ENCODE measurements at regions not wholly inside any gene's neighbourhood (a gene's known extent, or its start where the extent isn't known, plus 50 kb on each side); places are given as distances from the start of the nearest gene placed in this dataset.

DNA sequence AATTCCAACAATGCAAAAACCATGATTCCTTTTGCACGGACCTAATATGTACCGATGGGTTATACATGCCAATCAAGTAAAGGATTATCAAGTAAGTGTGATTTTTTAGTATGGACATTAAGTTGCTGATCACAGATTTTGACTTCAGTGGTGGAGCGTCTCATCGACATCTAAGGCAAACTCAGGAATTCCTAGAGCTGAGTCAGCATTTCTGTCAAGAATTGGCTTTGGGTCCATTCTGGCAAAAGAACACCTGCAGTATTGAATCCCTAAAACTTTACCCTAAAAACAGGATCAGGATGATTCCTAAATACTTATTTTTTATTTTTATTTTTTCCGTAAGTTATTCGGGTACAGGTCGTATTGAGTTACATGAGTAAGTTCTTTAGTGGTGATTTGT lies 83.6 kb downstream of the HPGD start:
- DNase-seq = no peak

DNA sequence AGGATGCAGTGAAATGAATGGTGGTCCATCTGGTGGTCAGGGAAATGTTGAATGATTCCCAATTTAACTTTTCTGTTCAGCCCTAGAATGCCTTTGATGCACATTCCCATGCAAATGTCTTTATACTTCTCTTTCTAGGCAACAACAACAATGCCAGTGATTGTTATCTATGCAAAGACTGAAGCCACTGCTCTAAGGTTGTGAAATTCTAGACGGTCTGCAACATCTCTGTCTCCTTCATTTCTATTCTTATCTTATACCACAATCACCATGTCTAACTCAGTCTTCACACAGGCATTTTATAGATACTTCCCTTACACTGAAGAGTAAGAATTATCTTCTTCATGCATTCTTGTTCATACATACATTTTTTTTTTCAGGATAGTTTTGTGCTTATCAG lies 84.5 kb downstream of the HPGD start:
- DNase-seq = no peak

DNA sequence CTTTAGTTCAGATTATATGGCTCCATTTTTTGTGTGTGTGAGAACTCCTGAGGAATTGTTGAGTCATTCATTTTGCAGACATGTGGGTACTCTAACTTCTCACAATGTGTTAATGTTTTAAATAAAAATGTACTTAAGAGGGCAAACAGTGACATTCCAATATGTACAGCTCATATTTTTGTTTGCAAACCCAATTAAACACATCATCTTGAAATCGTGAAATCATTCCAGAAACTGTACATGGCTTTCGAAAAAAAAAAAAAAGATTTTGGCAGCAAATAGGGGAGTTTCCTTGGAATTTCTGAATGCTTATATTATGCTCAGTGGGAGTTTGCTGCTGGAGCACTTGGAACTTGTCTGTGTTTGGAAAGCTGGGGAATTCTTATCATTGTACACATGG lies 85.0 kb downstream of the HPGD start:
- peak; percentile 97 for DNase-seq

DNA sequence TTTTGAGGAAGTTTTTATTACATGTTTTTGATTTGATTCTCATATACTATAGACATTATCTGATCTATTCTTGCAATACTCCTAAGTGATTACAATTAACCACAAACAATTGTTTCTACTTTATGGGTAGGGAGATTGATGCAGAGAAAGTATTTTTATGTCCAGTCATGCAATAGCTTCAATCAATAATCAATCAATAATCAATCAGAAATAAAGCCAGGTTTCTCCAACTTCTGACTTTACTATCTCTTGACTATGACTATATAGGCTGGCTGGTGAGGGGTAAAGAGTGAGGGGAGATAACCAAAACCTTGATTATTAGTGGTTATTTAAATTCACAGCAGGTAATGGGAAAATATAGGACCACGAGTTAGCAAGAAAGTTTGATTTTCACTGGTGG lies 85.9 kb downstream of the HPGD start:
- DNase-seq = no peak

DNA sequence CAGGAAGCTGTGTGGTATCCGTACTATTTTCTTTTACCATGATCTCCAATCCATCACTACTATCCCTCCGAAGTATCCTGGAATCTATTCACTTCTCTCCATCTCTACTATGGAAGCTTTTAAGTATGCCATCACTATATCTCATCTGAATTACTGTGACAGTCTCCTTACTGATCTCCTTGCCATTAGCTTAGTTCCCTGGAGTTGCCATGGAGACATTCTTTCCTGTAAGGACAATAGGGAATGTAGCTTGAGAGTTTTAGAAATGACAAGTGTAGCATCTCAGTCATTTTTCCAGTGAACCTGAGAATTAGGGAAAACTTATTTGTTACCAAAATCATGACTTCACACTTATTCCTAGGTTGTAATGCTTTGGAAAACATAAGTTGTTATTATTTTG lies 86.3 kb downstream of the HPGD start:
- no peak for DNase-seq

DNA sequence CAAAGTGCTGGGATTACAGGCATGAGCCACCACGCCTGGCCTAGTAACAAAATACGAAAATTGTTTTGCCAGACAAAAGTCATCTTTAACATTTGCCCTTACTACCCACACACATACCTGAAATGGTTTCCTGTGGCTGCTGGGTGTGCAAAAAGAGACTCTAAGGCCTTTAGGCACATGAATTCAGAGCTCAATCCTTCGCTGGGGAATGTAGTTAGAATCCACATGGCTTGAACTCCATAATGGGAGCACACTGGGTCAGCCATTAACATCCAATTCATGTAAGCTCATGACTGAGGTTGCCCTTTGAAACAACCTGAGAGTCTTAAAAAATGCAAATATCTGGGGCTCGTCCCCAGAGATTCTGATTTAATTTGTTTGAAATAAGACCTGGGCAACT lies 87.8 kb downstream of the HPGD start:
- DNase-seq = no peak

DNA sequence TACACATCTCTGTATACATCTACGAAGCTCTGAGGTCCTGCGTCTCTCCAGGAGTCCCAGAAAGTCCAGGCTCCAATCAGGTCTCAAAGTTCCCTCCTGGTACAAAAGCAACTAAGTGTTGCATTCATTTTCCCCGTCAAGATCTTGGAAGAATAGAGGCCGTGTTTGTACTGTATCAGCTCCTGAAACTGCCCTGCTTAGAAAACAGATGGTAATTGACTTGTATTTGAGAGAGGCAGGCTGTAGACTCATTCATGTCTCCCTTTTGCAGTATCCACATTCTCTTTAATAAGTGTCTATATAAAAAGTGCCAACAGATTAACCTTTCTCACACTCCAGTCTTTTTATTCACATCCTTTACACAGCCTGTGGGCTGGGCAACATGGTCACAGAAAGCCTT lies 91.7 kb downstream of the HPGD start:
- no peak for DNase-seq

DNA sequence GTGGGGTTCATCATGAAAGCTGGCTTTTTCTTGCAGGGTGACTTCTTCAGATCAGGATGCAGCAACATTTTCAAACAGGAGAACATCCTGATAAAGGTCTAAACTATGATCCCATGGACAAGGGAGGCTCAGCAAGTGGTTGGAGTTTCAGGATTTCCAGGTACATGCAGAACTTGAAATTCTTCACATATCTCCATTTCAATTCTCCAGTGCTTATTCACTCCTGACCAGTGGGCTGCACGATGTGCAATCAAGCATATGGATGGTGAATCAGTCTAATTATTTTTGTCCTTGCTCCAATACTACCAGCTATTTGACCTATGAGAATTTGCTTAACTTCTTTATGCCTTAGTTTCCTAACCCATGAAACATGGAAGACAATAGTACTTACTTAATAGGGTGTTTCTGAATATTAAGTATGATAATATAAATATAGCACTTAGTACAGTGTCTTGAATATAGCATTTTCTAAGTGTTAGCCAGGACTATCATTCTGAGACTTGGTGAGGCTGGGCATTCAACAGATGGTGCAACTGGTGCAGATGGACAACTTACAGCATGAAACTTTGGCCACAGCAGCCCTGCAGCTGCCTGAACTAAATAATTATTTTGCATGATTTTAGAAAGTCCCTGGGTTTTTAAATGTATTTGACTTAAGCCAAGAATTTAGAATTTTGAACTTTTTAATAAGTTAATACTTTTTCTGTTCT lies 92.4 kb downstream of the HPGD start:
- DNase-seq = no peak

DNA sequence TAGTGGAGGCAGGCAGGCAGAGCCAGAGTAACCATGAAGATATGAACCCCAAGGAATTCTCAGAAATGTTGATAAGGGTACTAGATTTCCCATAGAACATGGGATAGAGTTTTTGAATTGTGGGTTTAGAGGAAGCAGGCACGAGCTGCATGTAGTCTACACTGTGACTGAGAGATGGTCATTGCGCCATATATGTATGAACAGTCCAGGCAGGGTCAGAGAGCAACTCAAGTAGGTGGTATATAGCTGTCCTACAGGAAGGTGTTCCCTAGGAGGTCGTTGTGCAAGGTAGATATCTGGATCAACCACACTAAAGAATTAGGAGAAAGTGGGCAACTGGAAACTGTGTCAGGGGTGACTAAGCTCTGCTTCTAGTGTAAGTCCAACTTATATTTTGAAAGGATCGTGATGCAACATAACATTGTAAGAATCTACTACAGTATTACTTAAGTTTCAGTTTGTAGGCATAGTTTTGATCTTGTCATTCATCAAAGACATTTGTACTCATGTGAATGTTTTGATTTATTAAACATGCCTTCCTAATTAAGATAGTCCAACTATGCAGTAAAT lies 94.6 kb downstream of the HPGD start:
- DNase-seq = no peak

DNA sequence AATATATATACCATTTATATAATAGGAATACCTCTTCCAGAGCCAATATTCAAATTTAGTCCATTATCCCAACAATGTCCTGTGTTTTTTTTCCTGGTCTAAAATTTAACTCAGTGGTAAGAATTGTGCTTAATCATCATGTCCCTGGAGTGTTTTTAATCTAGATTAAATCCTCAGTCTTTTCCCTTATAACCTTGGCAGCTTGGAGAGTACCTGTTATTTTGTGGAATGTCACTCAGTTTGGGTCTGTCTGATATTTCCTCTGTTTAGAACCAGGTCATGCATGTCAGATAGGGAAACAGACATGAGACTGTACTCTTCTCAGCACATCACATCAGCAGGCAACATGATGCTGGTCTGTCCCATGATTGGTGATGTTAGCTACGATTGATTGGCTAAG lies 96.6 kb downstream of the HPGD start:
- no peak for DNase-seq

DNA sequence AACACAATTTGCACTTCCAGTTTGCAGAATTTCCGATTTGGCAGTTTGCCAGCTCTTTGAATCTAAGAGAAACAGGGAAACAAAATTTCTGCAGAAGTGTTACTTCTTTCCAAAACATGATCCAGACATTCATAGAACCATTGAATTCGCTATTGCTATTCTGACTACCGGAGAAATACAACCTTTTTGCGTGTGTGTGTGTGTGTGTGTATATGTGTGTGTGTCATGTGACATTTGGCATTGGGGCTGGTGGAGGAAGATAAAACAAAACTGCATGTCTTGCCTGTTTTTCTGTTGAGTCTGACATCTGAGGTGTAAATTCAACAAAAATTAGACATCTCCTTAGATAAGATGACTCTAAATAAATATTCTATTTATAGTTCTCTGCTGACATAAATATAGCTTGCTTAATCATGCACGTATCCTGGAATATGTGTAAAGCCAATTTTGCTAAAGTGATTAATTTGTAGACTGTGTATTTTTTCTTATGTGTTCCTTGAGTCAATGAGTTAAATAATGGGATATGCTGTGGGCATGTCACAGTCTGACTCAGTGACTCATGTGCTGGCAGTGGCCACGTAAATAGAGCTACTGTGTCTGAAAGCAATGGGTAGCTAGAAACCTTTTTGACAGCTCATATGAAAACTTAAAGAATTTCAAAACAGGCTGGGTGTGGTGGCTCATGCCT lies 98.9 kb downstream of the HPGD start:
- peak; percentile 18 for DNase-seq

DNA sequence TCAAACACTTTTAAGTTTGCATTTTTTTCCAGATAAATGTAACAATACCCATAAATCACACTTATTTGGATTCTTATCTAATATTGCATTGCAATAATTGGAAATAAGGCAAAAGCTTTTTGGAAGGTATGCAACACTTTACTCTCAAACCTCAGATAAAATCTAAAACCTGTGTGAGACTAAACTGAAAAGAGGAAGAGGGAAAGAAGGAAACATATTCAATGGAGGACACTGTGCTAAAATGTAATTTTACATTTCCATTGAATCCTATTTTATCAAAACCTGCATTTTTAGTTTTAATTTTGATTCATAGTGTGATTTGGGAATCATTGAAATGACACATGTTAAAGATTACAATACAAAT lies 99.4 kb downstream of the HPGD start:
- no peak for DNase-seq

DNA sequence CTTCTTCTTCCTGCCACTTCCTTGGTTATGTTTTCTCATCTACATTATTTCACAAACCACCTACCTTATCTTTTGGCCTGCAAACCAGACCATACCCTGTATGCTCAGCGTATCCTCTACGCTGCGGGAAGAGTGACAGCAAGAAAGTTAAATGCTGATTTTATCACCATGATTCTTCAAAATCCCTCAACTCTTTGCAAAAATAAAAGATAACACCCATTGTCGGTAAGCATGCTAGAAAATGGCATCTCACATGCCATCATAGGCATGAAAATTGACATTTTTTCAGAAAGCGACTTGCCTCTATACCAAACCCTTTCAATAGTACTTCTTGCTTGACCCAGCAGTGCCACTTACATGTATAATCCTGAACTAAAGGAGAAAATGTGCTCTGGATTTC lies 102.0 kb downstream of the HPGD start:
- DNase-seq = no peak

DNA sequence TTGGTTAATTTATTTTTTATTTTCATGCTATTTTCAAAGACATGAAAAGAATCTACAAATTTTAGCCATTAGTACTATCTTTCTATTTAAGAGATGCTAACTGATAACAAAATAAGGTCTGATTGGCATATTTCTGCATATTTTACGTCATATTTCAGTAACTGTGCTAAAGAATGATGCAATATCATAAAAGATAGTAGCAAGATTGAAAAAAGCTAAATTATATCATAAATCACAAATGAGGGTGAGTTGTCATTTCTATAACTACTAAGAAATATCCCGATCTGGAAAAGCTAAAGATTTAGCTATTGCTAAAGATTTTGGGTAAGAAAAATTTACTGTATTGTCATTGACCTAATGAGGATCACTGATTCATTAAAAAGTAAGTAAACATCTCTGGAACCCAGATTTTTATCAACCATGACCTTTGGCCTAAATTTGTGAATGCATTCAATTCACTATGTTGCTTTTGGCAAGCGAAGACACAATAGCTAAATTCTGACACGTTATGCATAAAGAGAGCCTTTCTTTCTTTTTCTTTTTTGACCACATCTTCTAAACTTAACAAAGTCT lies 103.6 kb downstream of the HPGD start:
- no peak for DNase-seq

DNA sequence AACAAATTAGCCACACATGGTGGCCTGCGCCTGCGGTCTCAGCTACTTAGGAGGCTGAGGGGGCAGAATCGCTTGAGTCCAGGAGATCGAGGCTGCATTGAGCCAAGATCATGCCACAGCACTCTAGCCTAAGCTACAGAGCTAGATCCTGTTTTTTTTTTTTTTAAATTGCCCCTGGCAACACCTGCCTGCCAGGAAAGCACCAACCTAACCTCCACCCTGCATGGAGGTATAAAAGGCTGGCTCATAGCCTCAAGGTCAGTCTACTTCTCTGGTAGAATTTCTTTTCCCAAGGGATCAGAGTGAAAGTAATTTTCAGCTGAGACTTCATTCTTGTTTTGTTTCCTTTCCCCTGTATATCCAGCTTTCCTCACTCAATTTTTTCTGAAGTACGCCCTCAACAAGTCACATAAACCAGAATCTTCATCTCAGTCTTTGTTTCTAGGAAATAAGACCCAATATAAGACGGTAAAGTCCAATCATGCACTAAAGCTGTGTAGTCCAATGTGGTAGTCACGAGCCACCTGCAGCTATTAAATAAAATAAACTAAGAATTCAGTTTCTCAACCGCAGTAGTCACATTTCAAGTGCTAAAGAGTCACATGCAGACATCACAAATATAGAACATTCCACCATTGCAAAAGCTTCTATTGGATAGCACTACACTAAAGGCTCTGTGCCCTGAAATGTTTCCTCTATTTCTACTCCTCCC lies 113.3 kb downstream of the HPGD start:
- DNase-seq = no peak

DNA sequence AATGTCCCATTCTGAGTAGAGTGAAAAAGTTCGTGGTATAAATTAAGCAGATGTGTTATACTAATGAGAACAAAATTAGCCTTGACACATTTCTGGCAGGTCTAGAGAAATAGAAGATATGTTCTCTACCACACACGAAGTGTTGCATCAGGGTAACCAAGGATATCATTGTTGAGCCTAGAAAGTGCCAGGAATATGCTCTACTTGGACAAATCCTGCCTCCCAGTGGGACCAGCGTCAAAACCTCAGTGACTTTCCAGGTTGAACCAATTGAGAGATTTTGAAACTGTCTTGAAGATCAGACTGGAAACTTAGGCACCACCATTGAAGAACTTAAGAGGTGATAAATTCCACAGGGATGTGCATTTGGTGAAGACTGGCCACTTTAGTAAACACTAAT lies 115.9 kb downstream of the HPGD start:
- no peak for DNase-seq

DNA sequence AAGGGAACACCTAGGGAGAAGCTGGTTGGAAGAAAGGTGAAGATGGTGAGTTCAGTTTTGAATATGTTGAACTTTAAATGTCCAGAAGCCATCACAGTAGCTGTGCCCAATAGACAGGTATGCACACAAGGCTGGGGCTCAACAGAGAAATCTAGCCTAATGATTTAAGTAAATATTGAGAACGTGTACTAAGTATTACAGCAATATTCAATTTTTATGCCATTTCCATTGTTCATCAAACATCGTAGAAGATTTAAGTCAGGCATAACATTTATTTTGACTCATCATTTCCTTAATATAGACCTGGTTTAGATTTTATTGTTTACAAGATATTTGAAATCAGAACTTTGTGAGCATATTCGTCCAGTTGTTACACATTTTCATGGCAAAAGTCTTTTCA lies 116.4 kb downstream of the HPGD start:
- DNase-seq = no peak

DNA sequence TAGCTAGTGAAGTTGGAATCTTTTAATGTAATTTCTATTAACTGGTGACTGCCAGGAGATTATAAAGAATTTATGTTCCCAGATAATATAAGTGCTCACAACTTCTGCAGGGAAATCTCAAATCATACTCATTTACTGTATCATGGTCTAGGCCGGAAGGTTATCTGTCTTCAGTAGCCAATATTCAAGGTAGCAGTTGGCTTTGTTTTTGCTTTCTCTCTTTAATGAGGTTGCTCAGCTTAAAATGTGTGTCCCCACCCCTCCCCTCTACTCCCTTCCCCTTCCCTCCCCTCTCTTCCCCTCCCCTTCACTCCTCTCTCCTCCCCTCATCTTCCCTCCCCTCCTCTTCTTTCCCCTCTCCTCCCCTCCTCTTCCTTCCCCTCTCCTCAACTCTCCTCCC lies 117.6 kb downstream of the HPGD start:
- DNase-seq = no peak

DNA sequence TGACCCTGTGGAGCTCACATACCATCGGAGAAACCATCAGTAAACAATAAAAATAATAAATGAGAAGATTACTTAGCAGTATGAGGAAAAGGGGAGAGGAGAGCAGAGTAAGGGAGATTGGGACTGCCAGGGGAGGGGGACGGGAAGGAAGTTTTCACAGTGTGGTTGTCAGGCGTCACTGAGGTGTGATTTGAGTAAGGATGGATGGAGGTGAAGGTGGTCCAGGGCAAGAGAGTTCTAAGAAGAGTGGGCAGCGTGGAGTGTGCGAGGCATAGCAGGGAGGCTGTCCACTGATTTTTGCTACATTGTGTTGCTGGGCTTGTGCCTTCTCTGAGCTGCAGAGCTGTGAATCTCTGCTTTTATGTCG lies 119.1 kb downstream of the HPGD start:
- no peak for DNase-seq

DNA sequence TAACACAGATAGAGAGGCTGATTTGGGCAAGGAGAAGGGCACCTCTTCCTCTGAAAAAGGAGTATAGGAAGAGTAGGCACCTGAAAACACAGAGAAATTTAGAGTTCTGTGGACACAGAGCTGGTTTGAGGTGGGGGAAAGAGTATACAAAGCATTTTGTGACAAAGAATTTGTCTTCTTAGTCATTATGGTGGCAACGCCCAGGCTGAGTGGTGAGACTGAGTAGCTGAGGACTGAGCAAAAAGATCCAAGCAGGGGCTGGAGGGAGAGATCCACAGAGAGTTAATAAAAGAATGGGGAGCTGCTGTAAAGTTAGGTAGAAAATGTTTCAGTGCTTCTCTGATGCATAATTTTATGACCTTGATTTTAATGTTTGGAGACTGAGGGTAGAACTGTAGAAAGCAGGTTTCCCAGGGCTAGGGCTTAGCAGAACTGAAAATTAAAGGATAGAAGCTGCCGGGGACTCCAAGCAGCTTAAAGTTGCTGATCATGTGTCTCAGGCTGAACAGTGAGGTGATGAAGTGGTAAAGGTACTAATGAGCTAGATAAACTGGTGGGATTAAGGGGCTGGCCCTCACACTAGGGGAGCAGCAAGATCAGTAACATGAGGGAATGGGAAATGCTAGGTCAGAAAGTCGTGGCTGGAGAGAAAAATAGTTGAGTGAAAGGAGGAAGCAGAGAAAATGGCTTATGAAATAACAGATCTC lies 118.9 kb downstream of the CEP44 start:
- DNase-seq = no peak

DNA sequence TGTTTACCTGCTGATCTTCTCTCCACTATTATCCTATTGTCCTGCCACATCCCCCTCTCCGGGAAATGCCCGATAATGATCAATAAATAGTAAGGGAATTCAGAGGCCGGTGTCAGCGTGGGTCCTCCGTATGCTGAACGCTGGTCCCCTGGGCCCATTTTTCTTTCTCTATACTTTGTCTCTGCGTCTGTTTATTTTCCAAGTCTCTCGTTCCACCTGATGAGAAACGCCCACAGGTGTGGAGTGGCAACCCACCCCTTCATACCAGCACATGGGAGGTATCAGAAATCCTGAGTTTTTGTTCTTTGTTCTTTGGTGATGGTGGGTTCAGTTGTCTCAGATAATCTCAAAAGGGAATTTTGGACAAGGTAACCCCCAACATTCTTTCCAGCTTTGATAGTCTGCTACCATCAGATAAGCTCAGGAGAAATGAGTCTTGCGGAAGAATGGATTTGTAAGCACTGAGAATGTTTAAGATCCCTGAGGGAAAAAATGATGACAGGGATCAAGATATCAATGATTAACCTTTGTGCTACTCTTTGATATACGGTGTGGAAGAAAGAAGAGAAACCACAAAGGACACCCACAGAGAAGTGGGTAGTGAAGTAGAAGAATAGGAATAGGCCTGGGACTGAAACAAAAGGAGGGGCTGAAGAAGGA lies 117.9 kb downstream of the CEP44 start:
- no peak for DNase-seq
